H1 (cell line): ENCODE measurements at regions not wholly inside any gene's neighbourhood (a gene's known extent, or its start where the extent isn't known, plus 50 kb on each side); places are given as distances from the start of the nearest gene placed in this dataset.

ENCODE experiments used
- CTCF ChIA-PET: fragments of 300-600 bp; sonication (Branson Sonifier 250); formaldehyde crosslinking; loops from one replicate; lab custom pipeline; 2021; ENCODE audit not compliant: partially characterized antibody; lab: Charles Lee
- POLR2A ChIA-PET: fragments of 300-600 bp; sonication (Branson Sonifier 250); formaldehyde crosslinking; loops from one replicate; lab custom pipeline; 2021; ENCODE audit warnings: inconsistent platforms; ENCODE audit not compliant: partially characterized antibody; lab: Charles Lee
- DNase-seq, 2 experiments: peaks; one replicate each; pipeline versions ENCODE4 v3.0.0 to v3.0.0-alpha.2; 2010 to 2022; ENCODE audit warnings: low spot score in 2 of 2, low read depth in 1 of 2, mixed read lengths in 1 of 2
- FAIRE-seq: peaks from 2 replicates; lab custom pipeline; 2011; peaks lifted over from hg19 to GRCh38; lab: Jason Lieb, UNC
- H2AFZ ChIP-seq: 2 replicates; pipeline ENCODE4 v1.8.1; 2012; ENCODE audit warnings: low read length, inconsistent platforms
- H2AK5ac ChIP-seq: 2 replicates; pipeline ENCODE4 v1.6.1; 2013; ENCODE audit warnings: low read depth, low read length
- H2BK120ac ChIP-seq: replicated peaks from 2 replicates; pipeline ENCODE3; 2013; ENCODE audit warnings: low read depth, low read length, inconsistent platforms
- H2BK12ac ChIP-seq: 2 replicates; pipeline ENCODE4 v1.6.1; 2013; ENCODE audit warnings: low read depth, low read length
- H2BK15ac ChIP-seq: 2 replicates; pipeline ENCODE4 v1.6.1; 2013; ENCODE audit warnings: low read length
- H2BK20ac ChIP-seq: 2 replicates; pipeline ENCODE4 v1.6.1; 2013; ENCODE audit warnings: low read length
- H2BK5ac ChIP-seq: 2 replicates; pipeline ENCODE4 v1.6.1; 2013; ENCODE audit warnings: low read depth, low read length
- H3K14ac ChIP-seq: 2 replicates; pipeline ENCODE4 v1.6.1; 2013; ENCODE audit warnings: inconsistent platforms; ENCODE audit not compliant: insufficient read length
- H3K18ac ChIP-seq: 2 replicates; pipeline ENCODE4 v1.6.1; 2013; ENCODE audit warnings: low read length; ENCODE audit errors: extremely low read depth
- H3K23ac ChIP-seq: 2 replicates; pipeline ENCODE4 v1.6.1; 2013; ENCODE audit warnings: inconsistent platforms; ENCODE audit not compliant: insufficient read length
- H3K23me2 ChIP-seq: 2 replicates; pipeline ENCODE4 v1.6.1; 2013; ENCODE audit warnings: low read depth, low read length
- H3K27ac ChIP-seq: 2 replicates; pipeline ENCODE4 v1.6.1; 2011; ENCODE audit warnings: low read depth, low read length, inconsistent platforms
- H3K27me3 ChIP-seq, 4 experiments: replicated peaks in 1 of 4; 1 replicate in 1 of 4; 2 replicates in 3 of 4; pipeline versions ENCODE4 v1.6.1 to v1.8.1; 2011 to 2013; ENCODE audit warnings: low read length in 3 of 4, mild to moderate bottlenecking in 3 of 4, inconsistent platforms in 2 of 4, mixed read lengths in 2 of 4, moderate library complexity in 1 of 4; ENCODE audit not compliant: control insufficient read depth in 3 of 4, insufficient read depth in 3 of 4; ENCODE audit errors: extremely low read depth in 1 of 4
- H3K36me3 ChIP-seq, 4 experiments: 2 replicates each; pipeline versions ENCODE4 v1.6.1 to v1.8.1; 2011 to 2013; ENCODE audit warnings: mild to moderate bottlenecking in 4 of 4, low read length in 3 of 4, moderate library complexity in 2 of 4, control low read depth in 1 of 4, inconsistent platforms in 1 of 4; ENCODE audit not compliant: insufficient read depth in 4 of 4, control insufficient read depth in 2 of 4
- H3K4ac ChIP-seq: replicated peaks from 2 replicates; pipeline ENCODE3; 2013; ENCODE audit warnings: low read length, low read depth, mixed read lengths, inconsistent platforms; ENCODE audit not compliant: insufficient read length
- H3K4me1 ChIP-seq, 4 experiments: replicated peaks in 1 of 4; 1 replicate in 1 of 4; 2 replicates in 3 of 4; pipeline versions ENCODE4 v1.6.1 to v1.8.1; 2011 to 2013; ENCODE audit warnings: low read length in 3 of 4, inconsistent platforms in 2 of 4, mixed read lengths in 1 of 4; ENCODE audit not compliant: insufficient read depth in 4 of 4, control insufficient read depth in 3 of 4
- H3K4me2 ChIP-seq, 2 experiments: 2 replicates each; pipeline versions ENCODE4 v1.6.1 to v1.8.1; 2011 to 2013; ENCODE audit warnings: low read depth in 2 of 2, low read length in 2 of 2, control low read depth in 1 of 2, inconsistent platforms in 1 of 2, mild to moderate bottlenecking in 1 of 2; ENCODE audit not compliant: insufficient read depth in 1 of 2
- H3K4me3 ChIP-seq, 4 experiments: fragments of 200-600, 300-600 bp in 1 of 4; sonication (generic), shearing (Covaris generic), sonication (Bioruptor Twin) in 1 of 4; 2 replicates each; pipeline versions ENCODE4 v1.5.1 to v1.8.1; 2011 to 2016; ENCODE audit warnings: low read length in 4 of 4, low read depth in 3 of 4, control low read depth in 2 of 4, inconsistent platforms in 2 of 4, mild to moderate bottlenecking in 2 of 4, mixed read lengths in 1 of 4, moderate library complexity in 1 of 4; ENCODE audit not compliant: insufficient read depth in 2 of 4; ENCODE audit errors: extremely low read depth in 1 of 4
- H3K56ac ChIP-seq: replicated peaks from 2 replicates; pipeline ENCODE3; 2013; ENCODE audit warnings: low read depth, mild to moderate bottlenecking, mixed read lengths, low read length, inconsistent platforms; ENCODE audit not compliant: insufficient read length
- H3K79me1 ChIP-seq: 2 replicates; pipeline ENCODE4 v1.6.1; 2013; ENCODE audit warnings: low read depth, low read length, control low read depth
- H3K79me2 ChIP-seq, 2 experiments: 2 replicates each; pipeline versions ENCODE4 v1.6.1 to v1.8.1; 2012 to 2013; ENCODE audit warnings: low read length in 2 of 2, mild to moderate bottlenecking in 2 of 2, inconsistent platforms in 1 of 2; ENCODE audit not compliant: insufficient read depth in 2 of 2, control insufficient read depth in 1 of 2
- H3K9ac ChIP-seq, 4 experiments: replicated peaks in 1 of 4; 1 replicate in 1 of 4; 2 replicates in 3 of 4; pipeline versions ENCODE4 v1.6.1 to v1.8.1; 2011 to 2013; ENCODE audit warnings: low read depth in 3 of 4, low read length in 3 of 4, control low read depth in 2 of 4, mild to moderate bottlenecking in 2 of 4, moderate library complexity in 2 of 4, inconsistent platforms in 1 of 4; ENCODE audit errors: extremely low read depth in 1 of 4
- H3K9me3 ChIP-seq, 2 experiments: 2 replicates each; pipeline versions ENCODE4 v1.6.1 to v1.8.1; 2012 to 2013; ENCODE audit warnings: mild to moderate bottlenecking in 2 of 2, moderate library complexity in 2 of 2, control low read depth in 1 of 2, inconsistent platforms in 1 of 2, low read depth in 1 of 2, low read length in 1 of 2, mixed read lengths in 1 of 2; ENCODE audit not compliant: insufficient read depth in 2 of 2
- H4K20me1 ChIP-seq, 2 experiments: replicated peaks in 1 of 2; 2 replicates each; pipeline versions ENCODE3 to v1.8.1; 2011 to 2013; ENCODE audit warnings: inconsistent platforms in 2 of 2, low read length in 2 of 2, mild to moderate bottlenecking in 1 of 2; ENCODE audit not compliant: insufficient read depth in 2 of 2, control insufficient read depth in 1 of 2
- H4K5ac ChIP-seq: 2 replicates; pipeline ENCODE4 v1.6.1; 2013; ENCODE audit warnings: low read length, low read depth, mixed read lengths, inconsistent platforms; ENCODE audit not compliant: insufficient read length
- H4K8ac ChIP-seq: 2 replicates; pipeline ENCODE4 v1.8.0; 2013; ENCODE audit warnings: mild to moderate bottlenecking, moderate library complexity, low read length, inconsistent platforms; ENCODE audit not compliant: insufficient read depth; ENCODE audit errors: extremely low read depth
- H4K91ac ChIP-seq: replicated peaks from 2 replicates; pipeline ENCODE3; 2013; ENCODE audit warnings: low read length, mixed read lengths, inconsistent platforms; ENCODE audit not compliant: insufficient read length
- WGBS, 2 experiments: shearing (Covaris generic) in 1 of 2; methylation state at CpG; one replicate each; pipeline versions ENCODE4 v1.1.6 to v1.1.7; 2013 to 2015; ENCODE audit warnings: low lambda C conversion rate in 2 of 2, mixed read lengths in 2 of 2, inconsistent platforms in 1 of 2, low coverage in 1 of 2, missing lambda C conversion rate in 1 of 2; ENCODE audit not compliant: insufficient replicate concordance in 2 of 2, insufficient coverage in 1 of 2, insufficient read length in 1 of 2; ENCODE audit errors: extremely low coverage in 1 of 2, missing lambda C conversion rate in 1 of 2; 5-methylcytosine and 5-hydroxymethylcytosine counted together

- Histone ChIP-seq H3K4ac (no peak overlapping the region), H2BK5ac (no peak overlapping the region), H2AFZ (no peak overlapping the region), H4K8ac (no peak overlapping the region), H2BK120ac (no peak overlapping the region), H3K56ac (no peak overlapping the region), H3K27ac (no peak overlapping the region), H3K4me2 (no peak overlapping the region), H3K4me3 (no peak overlapping the region), H3K9ac (no peak overlapping the region), H3K79me2 (no peaks in the 10 kb centered on the region), H4K91ac (no peak overlapping the region), H3K36me3 (no peaks in the 10 kb centered on the region), H3K27me3 (no peaks in the 10 kb centered on the region), H3K14ac (no peak overlapping the region), H2BK20ac (no peak overlapping the region), H2AK5ac (no peak overlapping the region), H2BK12ac (no peak overlapping the region), H3K9me3 (no peaks in the 10 kb centered on the region; a peak in 1 of 4 replicates), H4K20me1 (no peaks in the 10 kb centered on the region), H3K23ac (no peak overlapping the region), H3K18ac (no peak overlapping the region), H3K4me1 (no peaks in the 10 kb centered on the region; a peak in 1 of 7 replicates), H4K5ac (no peak overlapping the region), H2BK15ac (no peak overlapping the region), H3K79me1 (no peaks in the 10 kb centered on the region), H3K23me2 (no peaks in the 10 kb centered on the region)
- CTCF ChIA-PET: no interaction called here
- FAIRE-seq (no peak), DNase-seq (no peak)
- whole genome bisulfite sequencing, 2 experiments: 98% methylated on average over 13 of the region's 29 CpGs; no CpG with 5 or more reads in 1 of the 2 experiments
- POLR2A ChIA-PET: no interaction called here
Measured at GRCh38 chrX:8003147-8003883, 76.1 kb upstream of the PNPLA4 start.
